HFF-Myc (cell line): ENCODE measurements at regions not wholly inside any gene's neighbourhood (a gene's known extent, or its start where the extent isn't known, plus 50 kb on each side); places are given as distances from the start of the nearest gene placed in this dataset.
"Not testable (repeated sequence)": the region's sequence is repeated elsewhere in the genome, so short reads cannot be mapped to it uniquely, and the experiment has no call there.

ENCODE experiments used
- DNase-seq: peaks from one replicate; pipeline ENCODE4 v3.0.0-alpha.2; 2011; ENCODE audit warnings: low read depth; ENCODE audit errors: extremely low read depth
- H3K4me3 ChIP-seq: replicated peaks from 2 replicates; pipeline ENCODE4 v1.5.1; 2011; ENCODE audit warnings: low read depth, mild to moderate bottlenecking, control low read depth, low read length
- CTCF ChIP-seq: IDR thresholded peaks from 2 replicates; pipeline ENCODE4 v1.5.1; 2012; ENCODE audit warnings: mild to moderate bottlenecking, low read depth, low read length, control low read depth; ENCODE audit errors: missing control alignments

GRCh38 chr10:81219758-81220157, 655.2 kb upstream of the NRG3 start:
- DNase-seq = no peak
- no peak for TF ChIP-seq CTCF
- H3K4me3 ChIP-seq = no peak overlapping the region

- H3K4me3 ChIP-seq = no peak overlapping the region
- DNase-seq = no peak
- no peak for TF ChIP-seq CTCF
Measured at GRCh38 chr10:81248886-81249285, 626.1 kb upstream of the NRG3 start.

GRCh38 chr10:81251457-81252115, 623.4 kb upstream of the NRG3 start:
- no peak for TF ChIP-seq CTCF

GRCh38 chr10:81264991-81265390, 610.0 kb upstream of the NRG3 start:
- H3K4me3 ChIP-seq = not testable (repeated sequence)

More at GRCh38 chr10:81251457-81252115, 623.4 kb upstream of the NRG3 start:
- H3K4me3 ChIP-seq = no peak overlapping the region
- DNase-seq = no peak

GRCh38 chr10:81270051-81270450, 604.9 kb upstream of the NRG3 start:
- H3K4me3 ChIP-seq = no peak overlapping the region
- DNase-seq = no peak
- TF ChIP-seq CTCF = no peak

More at GRCh38 chr10:81264991-81265390, 610.0 kb upstream of the NRG3 start:
- DNase-seq = not testable (repeated sequence)

- DNase-seq = no peak
- H3K4me3 ChIP-seq = no peak overlapping the region
- TF ChIP-seq CTCF = no peak
Measured at GRCh38 chr10:81280497-81281479, 594.2 kb upstream of the NRG3 start.

- no peak overlapping the region for H3K4me3 ChIP-seq
- DNase-seq = no peak
- TF ChIP-seq CTCF = no peak
Measured at GRCh38 chr10:81288544-81288943, 586.5 kb upstream of the NRG3 start.
